ENCODE measurements at regions not wholly inside any gene's neighbourhood (a gene's known extent, or its start where the extent isn't known, plus 50 kb on each side); places are given as distances from the start of the nearest gene placed in this dataset.

DNA sequence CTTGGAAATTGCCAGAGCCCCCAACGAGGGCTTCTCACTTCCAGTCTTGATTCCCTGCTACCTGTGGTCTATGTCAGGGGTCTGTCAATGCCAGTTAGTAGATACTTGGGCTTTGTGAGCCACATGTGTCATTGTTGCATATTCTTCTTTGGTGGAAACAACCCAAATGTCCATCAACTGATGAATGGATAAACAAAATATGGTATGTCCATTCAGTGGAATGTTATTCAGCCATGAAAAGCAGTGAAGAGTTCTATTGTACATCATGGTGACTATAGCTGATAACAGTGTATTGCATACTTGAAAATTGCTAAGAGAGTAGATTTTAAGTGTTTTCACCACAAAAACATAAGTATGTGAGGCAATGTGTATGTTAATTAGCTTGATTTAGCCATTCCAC lies 288.1 kb downstream of the RPLP1 start:
- Histone ChIP-seq H4K20me1 (ENCODE audit: insufficient read depth, low read depth, low read length) (no peaks in the 10 kb centered on the region; the same call in 1 of the 2 replicates), H3K9ac (ENCODE audit: low read length) (no peak overlapping the region), H3K9me3 (ENCODE audit: low read length) (peaks cover 4% of the 10 kb centered on the region), H2AFZ (ENCODE audit: low read length) (no peak overlapping the region), H3K4me2 (ENCODE audit: low read depth, low read length, poor library complexity, severe bottlenecking) (no peak overlapping the region), H3K36me3 (ENCODE audit: insufficient read depth, low read length) (no peaks in the 10 kb centered on the region), H3K27ac (ENCODE audit: low read length) (no peak overlapping the region), H3K9me2 (replicated peaks; ENCODE audit: insufficient read depth, low read length) (no peaks in the 10 kb centered on the region), H3K4me3 (ENCODE audit: low read length) (no peak overlapping the region), H3K27me3 (ENCODE audit: low read length) (no peaks in the 10 kb centered on the region), H3K79me2 (ENCODE audit: low read length) (no peaks in the 10 kb centered on the region), H3K4me1 (ENCODE audit: low read length) (peaks cover 15% of the 10 kb centered on the region)
- DNase-seq = no peak

DNA sequence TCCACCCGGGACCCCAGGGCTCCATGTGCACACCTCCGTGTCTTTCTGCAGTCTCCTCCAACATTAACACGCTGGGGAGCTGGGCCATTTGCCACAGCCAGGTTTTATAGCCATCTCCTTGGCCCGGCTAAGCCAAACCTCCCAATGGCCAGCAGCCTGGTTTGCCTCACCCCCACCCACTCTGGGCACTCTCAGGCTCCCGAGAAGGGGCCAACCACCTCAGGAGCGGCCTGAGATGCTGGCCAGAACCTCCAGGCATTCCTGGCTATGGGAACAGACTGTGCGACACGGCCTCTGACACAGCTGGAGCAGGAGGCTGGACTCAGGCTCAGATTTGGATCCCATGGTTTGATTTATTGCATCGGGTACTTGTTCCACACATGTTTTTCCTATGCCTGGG lies 289.7 kb downstream of the RPLP1 start:
- peaks cover 4% of the 10 kb centered on the region for H3K9me3 ChIP-seq (ENCODE audit: low read length)
- no peaks in the 10 kb centered on the region for H4K20me1 ChIP-seq (ENCODE audit: insufficient read depth, low read depth, low read length)
- no peaks in the 10 kb centered on the region for H3K79me2 ChIP-seq (ENCODE audit: low read length)
- H3K4me1 ChIP-seq (ENCODE audit: low read length) = peaks cover 15% of the 10 kb centered on the region
- no peaks in the 10 kb centered on the region for H3K27me3 ChIP-seq (ENCODE audit: low read length)
- no peak overlapping the region for H2AFZ ChIP-seq (ENCODE audit: low read length)
- no peaks in the 10 kb centered on the region for H3K9me2 ChIP-seq (replicated peaks; ENCODE audit: insufficient read depth, low read length)
- no peak overlapping the region for H3K9ac ChIP-seq (ENCODE audit: low read length)
- H3K4me3 ChIP-seq (ENCODE audit: low read length) = no peak overlapping the region
- no peaks in the 10 kb centered on the region for H3K36me3 ChIP-seq (ENCODE audit: insufficient read depth, low read length)
- H3K27ac ChIP-seq (ENCODE audit: low read length) = no peak overlapping the region
- H3K4me2 ChIP-seq (ENCODE audit: low read depth, low read length, poor library complexity, severe bottlenecking) = no peak overlapping the region
- no peak for DNase-seq

DNA sequence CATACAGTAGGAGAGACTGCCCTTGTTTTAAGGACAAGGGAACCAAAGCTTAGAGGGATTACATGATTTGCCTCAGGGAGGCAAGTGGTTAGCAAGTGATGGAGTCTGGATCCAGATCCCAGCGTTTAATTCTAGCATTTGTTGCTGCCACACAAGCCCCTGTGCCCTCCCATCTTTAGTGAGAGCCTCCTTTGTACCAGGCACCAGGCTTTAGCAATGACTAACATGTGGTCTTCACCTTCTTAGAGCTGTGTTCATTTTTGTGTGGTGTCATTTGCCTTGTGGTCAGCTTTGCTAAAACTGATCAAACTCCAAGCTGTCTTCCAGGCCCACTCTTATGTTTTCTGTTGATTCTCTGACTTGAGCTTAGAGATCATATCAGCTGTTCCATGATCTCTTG lies 290.5 kb downstream of the RPLP1 start:
- no peaks in the 10 kb centered on the region for H3K36me3 ChIP-seq (ENCODE audit: insufficient read depth, low read length)
- H3K27ac ChIP-seq (ENCODE audit: low read length) = no peak overlapping the region
- no peaks in the 10 kb centered on the region for H4K20me1 ChIP-seq (ENCODE audit: insufficient read depth, low read depth, low read length)
- H3K79me2 ChIP-seq (ENCODE audit: low read length) = no peaks in the 10 kb centered on the region
- peaks cover 4% of the 10 kb centered on the region for H3K9me3 ChIP-seq (ENCODE audit: low read length)
- H3K9ac ChIP-seq (ENCODE audit: low read length) = no peak overlapping the region
- DNase-seq = no peak
- H3K27me3 ChIP-seq (ENCODE audit: low read length) = no peaks in the 10 kb centered on the region
- no peaks in the 10 kb centered on the region for H3K9me2 ChIP-seq (replicated peaks; ENCODE audit: insufficient read depth, low read length)
- no peak overlapping the region for H3K4me3 ChIP-seq (ENCODE audit: low read length)
- H2AFZ ChIP-seq (ENCODE audit: low read length) = no peak overlapping the region
- H3K4me2 ChIP-seq (ENCODE audit: low read depth, low read length, poor library complexity, severe bottlenecking) = no peak overlapping the region
- H3K4me1 ChIP-seq (ENCODE audit: low read length) = peaks cover 15% of the 10 kb centered on the region

DNA sequence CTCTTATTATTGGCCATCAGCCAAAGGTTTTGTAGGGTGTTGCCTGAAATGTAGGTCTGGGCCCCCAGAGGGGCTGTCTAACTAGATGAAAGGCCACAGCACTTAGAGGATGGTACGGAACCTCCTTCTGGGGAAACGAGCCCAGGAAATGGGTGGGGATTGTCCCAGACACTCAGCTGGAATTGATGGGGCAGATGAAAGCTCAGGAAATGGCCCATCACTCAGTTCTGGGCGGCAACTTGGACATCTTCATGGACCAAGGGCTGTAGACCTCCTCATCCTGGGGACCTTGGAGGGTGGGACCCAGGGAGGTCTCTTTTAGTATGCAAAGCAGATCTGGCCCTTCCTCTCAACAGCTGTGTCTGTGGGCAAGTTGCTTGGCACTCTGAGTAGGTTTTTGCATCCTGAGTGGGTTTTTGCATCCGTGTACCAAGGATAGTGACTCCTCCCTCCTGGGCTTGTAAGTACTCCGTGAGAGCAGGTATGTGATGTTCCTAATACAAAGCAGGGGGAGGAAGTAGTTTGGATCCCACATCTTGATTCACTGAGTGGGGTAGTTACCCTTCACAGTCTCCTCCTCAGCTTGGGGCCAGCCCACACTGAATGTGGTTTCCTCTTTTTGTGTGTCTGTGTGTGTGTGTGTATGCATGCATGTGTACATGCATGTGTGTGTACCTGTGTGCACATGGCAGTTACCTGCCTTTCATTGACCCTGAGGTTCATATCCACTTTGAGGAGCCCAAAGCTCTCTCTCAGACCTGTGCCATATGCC lies 292.0 kb downstream of the RPLP1 start:
- Histone ChIP-seq H3K4me1 (ENCODE audit: low read length) (peaks cover 21% of the 10 kb centered on the region), H3K9me2 (replicated peaks; ENCODE audit: insufficient read depth, low read length) (no peaks in the 10 kb centered on the region), H3K36me3 (ENCODE audit: insufficient read depth, low read length) (no peaks in the 10 kb centered on the region), H3K27ac (ENCODE audit: low read length) (no peak overlapping the region), H3K4me3 (ENCODE audit: low read length) (no peak overlapping the region), H3K9me3 (ENCODE audit: low read length) (peaks cover 4% of the 10 kb centered on the region), H3K79me2 (ENCODE audit: low read length) (no peaks in the 10 kb centered on the region), H3K9ac (ENCODE audit: low read length) (no peak overlapping the region), H3K4me2 (ENCODE audit: low read depth, low read length, poor library complexity, severe bottlenecking) (peak overlapping the region; percentile 33), H3K27me3 (ENCODE audit: low read length) (no peaks in the 10 kb centered on the region), H2AFZ (ENCODE audit: low read length) (no peak overlapping the region), H4K20me1 (ENCODE audit: insufficient read depth, low read depth, low read length) (no peaks in the 10 kb centered on the region)
- DNase-seq = no peak

DNA sequence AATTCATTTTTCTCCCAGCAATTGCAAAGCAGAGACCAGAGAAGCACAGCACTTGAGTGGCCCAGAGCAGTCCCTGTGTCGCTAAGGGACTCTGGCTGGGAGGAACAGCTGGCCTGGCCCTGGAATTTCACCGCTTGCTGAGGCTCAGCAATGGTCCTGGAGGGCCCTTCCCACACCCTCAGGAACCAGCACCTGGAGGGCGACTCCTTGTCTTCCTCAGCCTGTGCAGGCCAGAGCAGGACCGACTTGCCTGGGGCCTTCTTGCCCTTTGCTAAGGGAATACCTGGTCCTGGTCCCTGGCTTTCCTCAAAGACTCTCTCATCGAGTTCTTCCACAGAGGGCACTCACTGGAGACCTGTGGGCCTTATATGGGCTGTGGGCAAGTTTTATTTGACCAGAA lies 294.6 kb downstream of the RPLP1 start:
- Histone ChIP-seq H3K9ac (ENCODE audit: low read length) (no peak overlapping the region), H3K27ac (ENCODE audit: low read length) (no peak overlapping the region), H3K4me1 (ENCODE audit: low read length) (peaks cover 24% of the 10 kb centered on the region), H3K4me2 (ENCODE audit: low read depth, low read length, poor library complexity, severe bottlenecking) (no peak overlapping the region), H2AFZ (ENCODE audit: low read length) (no peak overlapping the region), H3K9me2 (replicated peaks; ENCODE audit: insufficient read depth, low read length) (no peaks in the 10 kb centered on the region), H3K9me3 (ENCODE audit: low read length) (no peaks in the 10 kb centered on the region), H3K4me3 (ENCODE audit: low read length) (no peak overlapping the region), H3K36me3 (ENCODE audit: insufficient read depth, low read length) (no peaks in the 10 kb centered on the region), H4K20me1 (ENCODE audit: insufficient read depth, low read depth, low read length) (no peaks in the 10 kb centered on the region), H3K79me2 (ENCODE audit: low read length) (no peaks in the 10 kb centered on the region), H3K27me3 (ENCODE audit: low read length) (no peaks in the 10 kb centered on the region)
- DNase-seq = no peak

DNA sequence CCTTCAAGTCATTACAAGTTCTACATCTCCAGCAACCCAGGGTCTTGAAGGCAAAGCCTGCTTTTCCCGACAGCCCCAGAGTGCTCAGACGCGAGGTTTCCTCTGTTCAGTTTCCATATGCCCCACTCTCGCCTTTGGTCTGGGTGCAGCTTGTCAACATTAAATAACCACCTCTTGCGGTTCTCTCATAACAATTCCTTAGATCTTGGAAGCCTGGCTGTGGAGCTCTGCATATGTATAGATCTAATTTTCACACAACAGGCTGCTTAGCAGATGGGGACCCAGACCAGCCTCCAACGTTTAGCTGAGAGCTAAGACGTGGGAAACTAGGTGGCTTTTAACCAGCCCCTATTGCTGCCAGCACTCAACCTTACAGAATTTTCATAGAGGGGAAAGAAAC lies 295.5 kb downstream of the RPLP1 start:
- Histone ChIP-seq H3K4me1 (ENCODE audit: low read length) (peaks cover 24% of the 10 kb centered on the region), H3K79me2 (ENCODE audit: low read length) (no peaks in the 10 kb centered on the region), H3K4me3 (ENCODE audit: low read length) (no peak overlapping the region), H4K20me1 (ENCODE audit: insufficient read depth, low read depth, low read length) (no peaks in the 10 kb centered on the region), H3K4me2 (ENCODE audit: low read depth, low read length, poor library complexity, severe bottlenecking) (no peak overlapping the region), H3K27me3 (ENCODE audit: low read length) (no peaks in the 10 kb centered on the region), H3K36me3 (ENCODE audit: insufficient read depth, low read length) (no peaks in the 10 kb centered on the region), H3K9ac (ENCODE audit: low read length) (no peak overlapping the region), H3K9me2 (replicated peaks; ENCODE audit: insufficient read depth, low read length) (no peaks in the 10 kb centered on the region), H2AFZ (ENCODE audit: low read length) (no peak overlapping the region), H3K9me3 (ENCODE audit: low read length) (no peaks in the 10 kb centered on the region), H3K27ac (ENCODE audit: low read length) (no peak overlapping the region)
- DNase-seq = no peak

DNA sequence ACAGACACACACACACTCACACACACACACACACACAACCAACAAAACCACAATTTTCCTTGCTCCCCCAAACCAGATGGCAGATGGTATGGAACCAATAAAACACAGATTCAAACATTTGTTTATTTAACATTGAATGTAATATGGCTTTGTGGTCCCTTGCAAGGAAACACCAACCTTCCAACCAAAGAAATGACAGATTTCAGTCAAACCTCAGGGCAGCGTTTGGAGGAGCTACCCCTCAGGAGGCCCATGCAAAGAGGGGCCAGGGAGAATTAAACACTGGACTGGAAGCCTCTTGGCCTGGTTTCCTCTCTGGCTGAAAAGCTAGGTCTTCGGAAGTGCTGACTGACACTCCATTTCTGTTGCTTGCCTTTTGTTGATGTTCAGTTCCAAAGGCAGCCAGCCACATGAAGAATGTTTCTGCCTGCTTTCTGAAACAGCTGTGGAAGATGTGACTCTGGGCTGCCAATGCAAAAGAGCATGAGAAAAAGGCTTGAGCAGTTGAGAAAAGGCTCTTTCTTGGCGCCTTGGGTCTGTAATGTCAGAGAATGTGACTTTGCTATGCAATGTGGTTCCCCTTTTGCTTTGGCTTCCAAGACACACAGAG lies 296.1 kb downstream of the RPLP1 start:
- Histone ChIP-seq H3K27me3 (ENCODE audit: low read length) (no peaks in the 10 kb centered on the region), H2AFZ (ENCODE audit: low read length) (no peak overlapping the region), H3K27ac (ENCODE audit: low read length) (no peak overlapping the region), H3K9ac (ENCODE audit: low read length) (no peak overlapping the region), H4K20me1 (ENCODE audit: insufficient read depth, low read depth, low read length) (no peaks in the 10 kb centered on the region), H3K9me2 (replicated peaks; ENCODE audit: insufficient read depth, low read length) (no peaks in the 10 kb centered on the region), H3K4me3 (ENCODE audit: low read length) (no peak overlapping the region), H3K36me3 (ENCODE audit: insufficient read depth, low read length) (no peaks in the 10 kb centered on the region), H3K9me3 (ENCODE audit: low read length) (no peaks in the 10 kb centered on the region), H3K79me2 (ENCODE audit: low read length) (no peaks in the 10 kb centered on the region), H3K4me2 (ENCODE audit: low read depth, low read length, poor library complexity, severe bottlenecking) (no peak overlapping the region), H3K4me1 (ENCODE audit: low read length) (peaks cover 24% of the 10 kb centered on the region)
- peak; percentile 30 for DNase-seq

DNA sequence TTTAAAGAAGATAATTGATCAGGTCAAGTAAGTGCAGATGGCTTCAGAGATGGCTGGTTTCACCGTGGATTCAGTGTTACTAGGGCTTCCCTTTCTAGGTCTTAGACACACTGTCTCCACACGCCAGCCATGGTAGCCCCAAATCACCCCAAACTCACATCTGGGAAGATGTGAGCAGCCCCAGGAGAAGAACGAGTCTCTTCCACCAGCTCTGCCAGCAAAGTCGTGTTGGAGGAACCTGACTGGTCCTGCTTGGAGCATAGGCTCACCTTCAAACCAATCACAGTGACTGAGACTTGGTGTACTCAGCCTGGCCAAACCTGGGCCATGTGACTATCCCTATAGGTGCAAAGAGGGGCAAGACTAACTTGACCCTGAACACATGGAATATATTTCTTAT lies 296.7 kb downstream of the RPLP1 start:
- Histone ChIP-seq H3K9me2 (replicated peaks; ENCODE audit: insufficient read depth, low read length) (no peaks in the 10 kb centered on the region), H3K36me3 (ENCODE audit: insufficient read depth, low read length) (no peaks in the 10 kb centered on the region), H4K20me1 (ENCODE audit: insufficient read depth, low read depth, low read length) (no peaks in the 10 kb centered on the region), H3K79me2 (ENCODE audit: low read length) (no peaks in the 10 kb centered on the region), H3K4me2 (ENCODE audit: low read depth, low read length, poor library complexity, severe bottlenecking) (no peak overlapping the region), H3K27ac (ENCODE audit: low read length) (no peak overlapping the region), H3K4me1 (ENCODE audit: low read length) (peaks cover 21% of the 10 kb centered on the region), H2AFZ (ENCODE audit: low read length) (no peak overlapping the region), H3K9me3 (ENCODE audit: low read length) (no peaks in the 10 kb centered on the region), H3K9ac (ENCODE audit: low read length) (no peak overlapping the region), H3K27me3 (ENCODE audit: low read length) (no peaks in the 10 kb centered on the region), H3K4me3 (ENCODE audit: low read length) (no peak overlapping the region)
- peak; percentile 40 for DNase-seq

Data from Karpas-422 (cell line).